ENCODE measurements at regions not wholly inside any gene's neighbourhood (a gene's known extent, or its start where the extent isn't known, plus 50 kb on each side); places are given as distances from the start of the nearest gene placed in this dataset.

- TF ChIP-seq POLR2A (IDR thresholded peaks at IDR 0.05; ENCODE audit: low read length) (no peak), GATA1 (IDR thresholded peaks at IDR 0.05; ENCODE audit: low read depth, low read length) (no peak)
Measured at GRCh38 chr18:78807668-78808067, 171.9 kb upstream of the SALL3 start.

Measured in erythroblast (primary cell).